ENCODE measurements at regions not wholly inside any gene's neighbourhood (a gene's known extent, or its start where the extent isn't known, plus 50 kb on each side); places are given as distances from the start of the nearest gene placed in this dataset.
"Not testable (repeated sequence)": the region's sequence is repeated elsewhere in the genome, so short reads cannot be mapped to it uniquely, and the experiment has no call there.

GRCh38 chr3:150273396-150273795 is 134.7 kb upstream of the TSC22D2 start:
- Histone ChIP-seq H2AFZ (ENCODE audit: control insufficient read depth, low read length) (no peak overlapping the region), H3K9me1 (ENCODE audit: control insufficient read depth, extremely low read depth, insufficient read depth, low read length) (no peaks in the 10 kb centered on the region), H3K4me3 (ENCODE audit: control insufficient read depth in 2 of 3, extremely low read depth in 1 of 3, insufficient read depth in 2 of 3, low read depth in 1 of 3, low read length in 3 of 3) (no peak overlapping the region), H3K27ac (ENCODE audit: control insufficient read depth, insufficient read depth, low read length) (no peak overlapping the region), H3K4me2 (ENCODE audit: control insufficient read depth, extremely low read depth, insufficient read depth, low read depth, low read length) (no peak overlapping the region), H3K27me3 (ENCODE audit: control insufficient read depth, extremely low read depth, insufficient read depth, low read length) (no peaks in the 10 kb centered on the region), H3K9me3 (ENCODE audit: control insufficient read depth, low read depth, low read length) (no peaks in the 10 kb centered on the region), H3K79me2 (ENCODE audit: control insufficient read depth, insufficient read depth, low read length) (no peaks in the 10 kb centered on the region), H3K36me3 (ENCODE audit: control insufficient read depth in 2 of 2, extremely low read depth in 1 of 2, insufficient read depth in 2 of 2, low read length in 2 of 2) (no peaks in the 10 kb centered on the region), H3K4me1 (ENCODE audit: control insufficient read depth, extremely low read depth, insufficient read depth, low read length) (no peaks in the 10 kb centered on the region), H4K20me1 (ENCODE audit: control insufficient read depth, extremely low read depth, insufficient read depth, low read length) (no peaks in the 10 kb centered on the region), H3K9ac (ENCODE audit: control insufficient read depth, extremely low read depth, insufficient read depth, low read length) (no peak overlapping the region)
- dilution Hi-C loops (cut with MboI; ENCODE audit: extremely low pct_ligation_motif_present, low sequenced_read_pairs) = no loop called here
- FAIRE-seq (no peak), DNase-seq (ENCODE audit: low read depth, low spot score) (no peak)
- no peak for TF ChIP-seq EZH2 (IDR thresholded peaks at IDR 0.05; ENCODE audit: low read length)

DNA sequence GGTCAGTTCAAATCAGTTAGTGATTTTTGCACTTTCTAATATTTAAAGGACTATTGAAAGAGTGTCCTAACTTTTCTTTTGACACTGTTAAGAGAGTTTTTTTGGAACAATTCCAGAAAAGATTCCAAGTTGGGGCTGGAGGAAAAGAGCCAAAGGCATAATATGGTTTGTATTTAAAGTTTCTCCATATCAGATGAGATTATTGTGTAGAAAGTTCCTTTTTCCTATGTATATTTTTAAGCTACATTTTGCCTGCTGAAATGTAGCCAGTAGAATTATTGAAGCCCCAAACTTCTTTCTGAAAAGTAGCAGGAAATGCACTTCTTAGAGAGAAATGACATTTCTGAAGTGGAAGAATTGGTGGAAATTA is 136.5 kb upstream of the TSC22D2 start:
- Histone ChIP-seq H3K9me1 (ENCODE audit: control insufficient read depth, extremely low read depth, insufficient read depth, low read length) (no peaks in the 10 kb centered on the region), H3K9me3 (ENCODE audit: control insufficient read depth, low read depth, low read length) (no peaks in the 10 kb centered on the region), H4K20me1 (ENCODE audit: control insufficient read depth, extremely low read depth, insufficient read depth, low read length) (no peaks in the 10 kb centered on the region), H3K27me3 (ENCODE audit: control insufficient read depth, extremely low read depth, insufficient read depth, low read length) (no peaks in the 10 kb centered on the region), H3K4me3 (ENCODE audit: control insufficient read depth in 2 of 3, extremely low read depth in 1 of 3, insufficient read depth in 2 of 3, low read depth in 1 of 3, low read length in 3 of 3) (no peak overlapping the region), H3K79me2 (ENCODE audit: control insufficient read depth, insufficient read depth, low read length) (no peaks in the 10 kb centered on the region), H3K4me2 (ENCODE audit: control insufficient read depth, extremely low read depth, insufficient read depth, low read depth, low read length) (no peak overlapping the region), H3K36me3 (ENCODE audit: control insufficient read depth in 2 of 2, extremely low read depth in 1 of 2, insufficient read depth in 2 of 2, low read length in 2 of 2) (no peaks in the 10 kb centered on the region), H3K27ac (ENCODE audit: control insufficient read depth, insufficient read depth, low read length) (no peak overlapping the region), H2AFZ (ENCODE audit: control insufficient read depth, low read length) (no peak overlapping the region), H3K4me1 (ENCODE audit: control insufficient read depth, extremely low read depth, insufficient read depth, low read length) (no peaks in the 10 kb centered on the region), H3K9ac (ENCODE audit: control insufficient read depth, extremely low read depth, insufficient read depth, low read length) (no peak overlapping the region)
- no peak for FAIRE-seq
- no peak for TF ChIP-seq EZH2 (IDR thresholded peaks at IDR 0.05; ENCODE audit: low read length)
- TF ChIP-seq, protein P1, sequence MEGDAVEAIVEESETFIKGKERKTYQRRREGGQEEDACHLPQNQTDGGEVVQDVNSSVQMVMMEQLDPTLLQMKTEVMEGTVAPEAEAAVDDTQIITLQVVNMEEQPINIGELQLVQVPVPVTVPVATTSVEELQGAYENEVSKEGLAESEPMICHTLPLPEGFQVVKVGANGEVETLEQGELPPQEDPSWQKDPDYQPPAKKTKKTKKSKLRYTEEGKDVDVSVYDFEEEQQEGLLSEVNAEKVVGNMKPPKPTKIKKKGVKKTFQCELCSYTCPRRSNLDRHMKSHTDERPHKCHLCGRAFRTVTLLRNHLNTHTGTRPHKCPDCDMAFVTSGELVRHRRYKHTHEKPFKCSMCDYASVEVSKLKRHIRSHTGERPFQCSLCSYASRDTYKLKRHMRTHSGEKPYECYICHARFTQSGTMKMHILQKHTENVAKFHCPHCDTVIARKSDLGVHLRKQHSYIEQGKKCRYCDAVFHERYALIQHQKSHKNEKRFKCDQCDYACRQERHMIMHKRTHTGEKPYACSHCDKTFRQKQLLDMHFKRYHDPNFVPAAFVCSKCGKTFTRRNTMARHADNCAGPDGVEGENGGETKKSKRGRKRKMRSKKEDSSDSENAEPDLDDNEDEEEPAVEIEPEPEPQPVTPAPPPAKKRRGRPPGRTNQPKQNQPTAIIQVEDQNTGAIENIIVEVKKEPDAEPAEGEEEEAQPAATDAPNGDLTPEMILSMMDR (optimal IDR thresholded peaks at IDR 0.05 in 1 of 3, IDR thresholded peaks at IDR 0.05 in 1 of 3, conservative IDR thresholded peaks at IDR 0.05 in 1 of 3; ENCODE audit: extremely low read depth in 1 of 3, insufficient read depth in 2 of 3, low read length in 3 of 3) = no peak
- dilution Hi-C loops (cut with MboI; ENCODE audit: extremely low pct_ligation_motif_present, low sequenced_read_pairs) = no loop called here
- DNase-seq (ENCODE audit: low read depth, low spot score) = no peak

DNA sequence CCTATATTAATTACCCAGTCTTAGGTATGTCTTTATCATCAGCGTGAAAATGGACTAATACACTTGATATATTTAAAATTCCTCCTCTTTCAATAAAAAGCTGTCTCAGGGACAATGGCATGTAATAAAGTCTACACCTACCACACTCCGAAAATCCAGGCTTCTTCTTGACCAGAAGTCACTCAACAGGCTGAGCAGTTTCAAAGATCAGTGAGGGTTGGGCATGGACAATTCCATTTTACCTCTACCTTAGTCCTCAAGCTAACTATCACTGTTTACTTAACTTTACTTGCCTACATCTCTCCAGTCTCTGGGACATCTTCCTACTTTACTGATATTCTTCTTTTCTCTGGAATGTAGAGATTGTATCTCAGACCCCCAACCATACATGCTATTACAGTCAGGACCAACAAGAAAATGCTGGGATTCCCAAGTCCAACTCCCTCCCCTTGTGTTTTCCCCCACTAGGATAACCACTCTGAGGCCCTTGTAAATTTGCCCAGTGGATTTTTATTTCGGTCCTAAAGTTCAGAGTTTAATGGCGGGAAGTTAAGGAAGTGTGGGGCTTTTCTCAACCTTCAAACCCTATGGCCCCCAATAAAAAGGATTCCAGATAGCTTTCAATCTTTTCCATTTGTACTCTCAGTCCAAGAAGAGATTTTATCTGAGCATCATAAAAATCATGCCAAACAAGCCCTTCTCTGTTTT is 137.1 kb upstream of the TSC22D2 start:
- no peak overlapping the region for H3K9ac ChIP-seq (ENCODE audit: control insufficient read depth, extremely low read depth, insufficient read depth, low read length)
- dilution Hi-C loops (cut with MboI; ENCODE audit: extremely low pct_ligation_motif_present, low sequenced_read_pairs) = no loop called here
- DNase-seq (ENCODE audit: low read depth, low spot score) = no peak
- no peak overlapping the region for H3K4me3 ChIP-seq (ENCODE audit: control insufficient read depth in 2 of 3, extremely low read depth in 1 of 3, insufficient read depth in 2 of 3, low read depth in 1 of 3, low read length in 3 of 3)
- no peaks in the 10 kb centered on the region for H3K36me3 ChIP-seq (ENCODE audit: control insufficient read depth in 2 of 2, extremely low read depth in 1 of 2, insufficient read depth in 2 of 2, low read length in 2 of 2)
- H3K9me3 ChIP-seq (ENCODE audit: control insufficient read depth, low read depth, low read length) = no peaks in the 10 kb centered on the region
- H3K4me2 ChIP-seq (ENCODE audit: control insufficient read depth, extremely low read depth, insufficient read depth, low read depth, low read length) = no peak overlapping the region
- H2AFZ ChIP-seq (ENCODE audit: control insufficient read depth, low read length) = no peak overlapping the region
- no peaks in the 10 kb centered on the region for H3K4me1 ChIP-seq (ENCODE audit: control insufficient read depth, extremely low read depth, insufficient read depth, low read length)
- FAIRE-seq = no peak
- H3K27ac ChIP-seq (ENCODE audit: control insufficient read depth, insufficient read depth, low read length) = no peak overlapping the region
- H4K20me1 ChIP-seq (ENCODE audit: control insufficient read depth, extremely low read depth, insufficient read depth, low read length) = no peaks in the 10 kb centered on the region
- no peaks in the 10 kb centered on the region for H3K27me3 ChIP-seq (ENCODE audit: control insufficient read depth, extremely low read depth, insufficient read depth, low read length)
- TF ChIP-seq, protein P1 (optimal IDR thresholded peaks at IDR 0.05 in 1 of 3, IDR thresholded peaks at IDR 0.05 in 1 of 3, conservative IDR thresholded peaks at IDR 0.05 in 1 of 3; ENCODE audit: extremely low read depth in 1 of 3, insufficient read depth in 2 of 3, low read length in 3 of 3) = no peak
- no peak for TF ChIP-seq EZH2 (IDR thresholded peaks at IDR 0.05; ENCODE audit: low read length)
- no peaks in the 10 kb centered on the region for H3K79me2 ChIP-seq (ENCODE audit: control insufficient read depth, insufficient read depth, low read length)
- no peaks in the 10 kb centered on the region for H3K9me1 ChIP-seq (ENCODE audit: control insufficient read depth, extremely low read depth, insufficient read depth, low read length)

GRCh38 chr3:150270444-150270843 is 137.7 kb upstream of the TSC22D2 start:
- H3K9me1 ChIP-seq (ENCODE audit: control insufficient read depth, extremely low read depth, insufficient read depth, low read length); H3K4me3 ChIP-seq (ENCODE audit: control insufficient read depth in 2 of 3, extremely low read depth in 1 of 3, insufficient read depth in 2 of 3, low read depth in 1 of 3, low read length in 3 of 3); H3K4me1 ChIP-seq (ENCODE audit: control insufficient read depth, extremely low read depth, insufficient read depth, low read length); H3K9ac ChIP-seq (ENCODE audit: control insufficient read depth, extremely low read depth, insufficient read depth, low read length); H3K9me3 ChIP-seq (ENCODE audit: control insufficient read depth, low read depth, low read length); FAIRE-seq; H3K27me3 ChIP-seq (ENCODE audit: control insufficient read depth, extremely low read depth, insufficient read depth, low read length); H3K36me3 ChIP-seq (ENCODE audit: control insufficient read depth in 2 of 2, extremely low read depth in 1 of 2, insufficient read depth in 2 of 2, low read length in 2 of 2); H4K20me1 ChIP-seq (ENCODE audit: control insufficient read depth, extremely low read depth, insufficient read depth, low read length); H3K4me2 ChIP-seq (ENCODE audit: control insufficient read depth, extremely low read depth, insufficient read depth, low read depth, low read length); H2AFZ ChIP-seq (ENCODE audit: control insufficient read depth, low read length); H3K79me2 ChIP-seq (ENCODE audit: control insufficient read depth, insufficient read depth, low read length); H3K27ac ChIP-seq (ENCODE audit: control insufficient read depth, insufficient read depth, low read length); DNase-seq (ENCODE audit: low read depth, low spot score); dilution Hi-C loops (cut with MboI; ENCODE audit: extremely low pct_ligation_motif_present, low sequenced_read_pairs): not testable (repeated sequence)
